Kidney capillary endothelial cell (primary cell): ENCODE measurements at regions not wholly inside any gene's neighbourhood (a gene's known extent, or its start where the extent isn't known, plus 50 kb on each side); places are given as distances from the start of the nearest gene placed in this dataset.

Experiments used
- DNase-seq: peaks from one replicate; pipeline ENCODE4 v3.0.0-alpha.2; 2018; ENCODE audit warnings: low spot score

DNA sequence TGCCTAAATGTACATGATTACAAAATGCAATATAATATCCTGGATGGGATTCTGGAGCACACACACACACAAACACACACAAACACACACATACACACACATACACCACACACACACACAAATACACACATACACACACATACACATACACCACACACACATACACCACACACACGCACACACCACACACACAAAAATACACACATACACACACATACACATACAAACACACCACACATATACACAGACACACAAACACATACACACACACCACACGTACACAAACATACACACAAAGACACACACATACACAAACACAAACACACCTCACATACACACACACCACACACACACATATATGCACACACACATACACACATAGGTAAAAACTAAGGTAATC is 134.6 kb upstream of the SYNDIG1 start:
- DNase-seq: no peak

DNA sequence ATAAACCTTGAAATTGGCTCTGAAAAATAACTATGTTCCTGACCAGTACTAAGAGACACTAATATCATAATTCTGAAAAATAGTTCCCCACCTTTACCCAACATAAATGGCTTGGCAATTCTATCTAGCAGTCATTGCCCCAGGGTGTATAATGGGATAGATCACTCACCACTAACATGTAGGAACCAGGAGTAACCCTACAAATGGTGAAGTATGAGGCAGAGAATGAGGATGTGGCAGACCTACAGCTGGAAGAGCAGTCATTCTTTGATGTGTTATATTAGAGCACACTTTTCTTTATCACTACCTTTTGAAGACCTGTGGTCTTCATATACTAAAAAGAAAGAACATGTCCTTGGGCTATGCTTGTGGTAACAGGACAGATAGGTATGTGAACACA is 136.5 kb upstream of the SYNDIG1 start:
- no peak for DNase-seq

DNA sequence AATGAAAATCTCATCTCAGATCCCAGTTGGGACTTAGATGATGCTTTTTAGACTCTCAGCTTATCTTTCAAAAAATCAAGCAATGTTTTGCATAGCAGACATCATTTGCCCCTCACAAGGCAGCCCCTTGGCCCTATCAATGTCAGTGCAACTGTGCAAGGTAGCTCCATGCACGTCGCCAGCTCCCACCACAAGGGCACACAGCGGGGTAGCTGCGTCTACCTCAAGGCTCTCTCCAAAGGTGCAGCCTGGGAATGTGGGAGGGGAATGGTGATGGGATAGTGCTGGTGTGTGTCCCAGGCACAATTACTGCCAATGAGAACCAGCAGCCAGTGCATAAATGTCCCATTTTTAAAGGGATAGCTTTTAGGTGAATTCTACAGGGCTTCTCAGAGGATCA is 137.5 kb upstream of the SYNDIG1 start:
- DNase-seq: no peak

GRCh38 chr20:24328901-24329300 is 140.5 kb upstream of the SYNDIG1 start:
- no peak for DNase-seq

- DNase-seq: no peak
Measured at GRCh38 chr20:24321973-24322372, 147.5 kb upstream of the SYNDIG1 start.

- peak; percentile 22 for DNase-seq
Measured at GRCh38 chr20:24318569-24319352, 150.7 kb upstream of the SYNDIG1 start.

GRCh38 chr20:24317224-24317623 is 152.2 kb upstream of the SYNDIG1 start:
- DNase-seq: no peak

- DNase-seq: no peak
Measured at GRCh38 chr20:24316731-24317130, 152.7 kb upstream of the SYNDIG1 start.

DNA sequence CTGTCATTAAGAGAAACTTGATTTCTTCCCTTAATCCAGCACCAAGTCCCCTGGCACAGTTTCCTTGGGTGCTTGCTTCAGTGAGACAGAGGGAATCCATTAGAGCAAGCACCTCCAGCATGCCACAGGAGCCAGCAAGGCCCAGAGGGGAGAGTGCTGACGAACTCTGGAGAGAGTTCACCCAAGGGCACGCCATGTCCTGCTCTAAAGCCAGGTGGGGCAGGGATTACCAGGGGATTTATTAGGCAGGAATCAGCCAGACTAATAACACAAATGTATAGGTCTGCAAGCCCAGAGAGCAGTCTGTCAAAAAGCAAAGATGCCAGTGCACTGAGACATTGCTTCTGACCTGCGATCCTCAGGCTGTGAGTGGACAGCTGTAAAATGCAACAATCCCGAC is 155.4 kb upstream of the SYNDIG1 start:
- DNase-seq: no peak

DNA sequence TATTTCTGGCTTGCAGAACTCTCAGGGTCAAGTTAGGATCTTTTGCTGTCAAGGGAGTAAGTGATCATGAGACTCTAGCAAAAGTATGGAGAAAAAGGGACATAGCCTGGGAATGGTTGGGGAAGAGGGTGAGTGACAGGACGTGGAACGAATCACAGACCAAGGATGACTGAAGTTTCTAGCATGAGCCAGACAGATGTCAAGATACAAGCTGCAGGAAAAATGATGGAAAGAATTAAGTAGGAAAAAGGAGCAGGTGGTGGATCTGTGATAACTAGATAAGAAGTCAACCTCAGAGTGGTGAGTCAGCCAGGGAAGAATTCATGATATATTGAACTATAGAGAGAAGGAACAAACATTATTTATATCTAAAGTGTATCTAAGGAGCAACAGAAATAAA is 159.8 kb upstream of the SYNDIG1 start:
- DNase-seq: no peak

DNA sequence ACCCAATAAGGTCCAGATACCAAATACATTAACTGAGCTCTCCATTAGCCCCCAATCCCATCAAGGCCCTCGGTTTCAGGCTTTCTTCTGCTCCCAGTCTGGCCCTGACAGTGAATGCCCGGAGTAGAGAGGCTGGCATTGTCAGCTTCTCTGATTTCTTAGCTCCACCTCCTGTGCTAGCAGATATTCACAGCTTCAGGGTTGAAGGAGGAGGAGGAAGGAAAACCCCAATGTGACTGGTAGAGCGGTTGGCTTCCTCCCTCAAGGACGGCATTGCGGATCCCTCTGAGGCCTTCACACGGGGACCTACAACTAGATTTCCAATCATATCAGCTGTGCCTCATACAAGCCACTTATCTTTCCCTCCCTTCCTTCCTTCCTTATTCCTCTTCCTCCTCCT is 164.1 kb upstream of the SYNDIG1 start:
- DNase-seq: no peak

DNA sequence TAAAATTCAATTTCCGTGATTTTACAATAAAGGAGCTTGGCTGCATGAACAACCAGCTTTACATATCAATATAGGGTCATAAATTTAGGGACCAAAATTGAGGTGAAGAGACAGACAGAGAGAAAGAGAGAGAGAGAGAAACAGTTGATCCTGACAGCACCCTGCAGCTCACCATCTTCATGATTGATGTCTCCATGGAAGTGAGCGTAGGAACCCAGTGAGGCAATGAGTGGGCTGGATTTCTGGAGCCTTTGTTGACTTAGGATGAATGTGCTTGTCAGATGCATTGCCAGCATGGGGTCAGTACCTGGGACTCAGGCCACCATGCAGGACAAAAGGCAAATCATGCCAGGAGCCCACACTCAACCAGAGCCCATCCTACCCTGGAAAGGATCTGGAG is 165.1 kb upstream of the SYNDIG1 start:
- no peak for DNase-seq

DNA sequence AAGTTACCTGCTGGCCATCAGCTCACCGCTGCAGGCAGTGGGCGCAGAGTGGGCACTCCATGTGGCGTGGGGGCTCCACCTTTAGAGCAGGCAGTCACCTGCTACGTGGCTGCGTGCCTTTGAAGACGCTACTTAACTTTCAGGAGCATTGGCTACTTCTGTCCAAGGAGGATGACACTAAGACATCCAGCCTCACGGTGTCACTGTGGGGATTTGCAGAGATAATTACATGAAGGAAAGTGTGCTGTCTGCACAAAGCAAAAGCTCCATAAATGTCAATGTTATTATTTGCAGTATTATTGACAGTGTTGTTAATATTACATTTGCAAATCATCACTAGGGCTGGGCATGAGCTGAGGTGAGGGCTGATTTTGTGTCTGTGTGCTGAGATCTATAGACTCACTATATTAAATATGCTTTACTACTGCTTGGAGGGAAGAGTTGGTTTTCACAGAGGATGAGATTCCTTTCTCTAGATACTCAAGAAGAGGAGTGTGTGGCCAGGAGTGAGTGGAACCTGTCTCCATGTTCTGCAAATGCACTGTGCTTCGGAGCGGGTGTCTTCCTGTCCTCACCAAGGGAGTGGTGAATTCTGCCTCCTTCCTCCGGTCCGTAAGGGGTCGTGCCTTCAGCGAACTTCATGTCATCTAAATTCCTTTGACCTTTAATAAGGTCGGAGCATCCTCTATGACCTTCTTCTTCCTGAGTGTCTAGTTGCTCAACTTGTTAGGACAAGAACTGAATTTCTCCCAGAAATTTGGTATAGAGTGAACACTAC is 165.8 kb upstream of the SYNDIG1 start:
- no peak for DNase-seq

GRCh38 chr20:24297993-24298392 is 171.4 kb upstream of the SYNDIG1 start:
- no peak for DNase-seq

GRCh38 chr20:24296477-24297261 is 172.8 kb upstream of the SYNDIG1 start:
- DNase-seq: no peak

DNA sequence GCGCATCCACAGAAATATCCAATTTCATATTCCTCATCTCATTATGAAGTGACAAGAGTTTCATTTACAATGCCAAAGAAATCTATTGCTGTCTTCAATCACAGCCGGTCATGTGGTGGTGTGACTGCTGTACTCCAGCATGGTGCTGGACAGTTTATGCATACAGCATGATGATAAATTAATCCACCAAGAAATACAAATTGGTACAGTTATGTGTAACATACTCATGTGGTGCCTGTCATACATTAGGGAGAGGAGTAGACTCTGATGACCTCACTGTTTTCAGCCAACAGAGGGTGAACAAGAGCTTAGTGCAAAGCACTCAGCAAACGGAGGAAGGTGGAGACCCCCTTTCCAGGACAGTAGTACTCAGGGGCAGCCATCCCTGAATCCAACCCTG is 178.4 kb upstream of the SYNDIG1 start:
- DNase-seq: no peak

DNA sequence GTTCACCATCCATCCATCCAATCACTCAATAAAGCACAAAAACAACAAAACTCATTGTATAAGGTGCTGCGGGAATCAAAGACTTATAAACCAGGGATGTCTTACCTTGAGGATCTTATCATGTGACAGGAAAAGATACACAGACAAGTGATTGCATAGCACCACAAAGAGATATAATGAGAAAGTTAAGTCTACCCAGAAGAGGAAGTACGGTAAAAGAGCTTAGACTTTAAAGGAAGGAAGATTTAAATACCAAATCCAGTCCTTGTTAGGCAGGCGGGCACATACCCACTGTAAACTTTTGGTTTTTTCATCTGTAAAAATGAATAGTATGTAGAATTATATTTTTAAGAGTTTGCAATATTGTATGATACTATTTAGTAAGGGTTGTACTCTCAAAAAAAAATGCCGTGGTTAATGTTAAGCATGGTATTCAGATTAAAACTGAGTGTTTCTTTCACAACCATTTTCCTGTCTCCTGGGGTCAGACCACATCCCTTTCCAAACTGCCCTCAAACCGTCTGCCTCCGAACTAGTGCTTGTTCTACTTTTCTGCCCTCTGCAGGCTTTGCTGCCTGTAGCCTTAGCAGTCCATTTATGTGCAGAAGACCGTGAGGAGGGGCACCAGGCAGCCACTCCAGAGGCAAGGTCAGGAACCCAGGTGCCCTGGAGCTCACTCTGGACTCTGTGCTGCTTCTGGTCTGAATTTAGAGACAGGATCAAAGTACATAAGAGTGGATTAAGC is 179.5 kb upstream of the SYNDIG1 start:
- DNase-seq: no peak

DNA sequence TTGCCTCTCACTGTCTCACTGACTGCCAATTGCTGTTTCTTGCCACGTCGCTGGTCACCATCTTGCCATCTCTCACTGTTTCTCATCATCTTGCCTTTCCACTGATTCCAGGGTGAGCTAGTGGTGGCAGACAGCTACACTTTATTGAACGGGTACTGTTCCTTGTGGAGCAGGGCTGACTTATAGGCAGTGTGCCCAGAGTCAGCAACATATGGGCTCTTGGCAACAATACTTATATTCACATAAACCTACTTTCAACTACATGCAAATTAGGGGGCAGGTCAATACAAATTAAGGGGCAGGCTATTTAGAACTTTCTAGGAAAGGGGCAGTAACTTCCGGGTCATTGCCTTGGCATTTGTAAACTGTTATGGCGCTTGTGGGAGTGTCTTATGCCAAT is 186.2 kb upstream of the SYNDIG1 start:
- no peak for DNase-seq

DNA sequence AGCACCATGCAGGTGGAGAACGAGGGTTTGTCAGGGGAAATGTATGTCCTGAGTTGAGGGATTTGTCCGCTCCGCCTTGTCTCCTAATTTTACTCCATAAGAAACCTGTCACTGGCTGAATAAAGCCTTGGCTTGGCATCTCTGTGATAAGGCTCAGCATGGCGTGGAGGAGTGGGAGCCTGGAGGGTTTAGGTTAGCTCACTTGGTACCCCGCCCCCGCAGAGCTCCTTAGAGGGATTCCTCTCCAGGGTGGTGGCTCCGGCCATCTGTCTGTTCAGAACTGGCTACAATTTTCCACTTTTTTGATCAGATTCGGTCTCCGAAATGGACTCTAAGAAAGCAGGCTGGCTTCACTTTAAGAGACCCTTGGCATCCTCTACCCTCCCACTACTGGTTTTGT is 192.2 kb upstream of the SYNDIG1 start:
- DNase-seq: no peak

- no peak for DNase-seq
Measured at GRCh38 chr20:24275946-24276705, 193.3 kb upstream of the SYNDIG1 start.

- no peak for DNase-seq
Measured at GRCh38 chr20:24273251-24273650, 196.2 kb upstream of the SYNDIG1 start.
